Posterior cingulate gyrus (tissue), 11 donors: ENCODE measurements at regions not wholly inside any gene's neighbourhood (a gene's known extent, or its start where the extent isn't known, plus 50 kb on each side); places are given as distances from the start of the nearest gene placed in this dataset.
"Not testable (repeated sequence)": the region's sequence is repeated elsewhere in the genome, so short reads cannot be mapped to it uniquely, and the experiment has no call there.

Experiments used
- DNase-seq, 10 donors: peaks; one replicate each; pipeline versions ENCODE4 v3.0.0 to v3.0.0-alpha.2; 2020 to 2021; ENCODE audit warnings: mixed read lengths in 3 of 10
- intact Hi-C: fragments of 100-400 bp; cut with DNase I; formaldehyde crosslinking; loops from one replicate; pipeline ENCODE4 v1.15.1; 2023

GRCh38 chr1:55822891-55823290 lies 607.7 kb upstream of the USP24 start:
- DNase-seq, result no peak
- intact Hi-C loops, result no loop called here

GRCh38 chr1:55821234-55821633 lies 606.1 kb upstream of the USP24 start:
- intact Hi-C loops, result no loop called here
- no peak for DNase-seq

- no peak for DNase-seq
- intact Hi-C loops, result no loop called here
These were observed 605.3 kb upstream of the USP24 start for GRCh38 chr1:55820501-55820900.

GRCh38 chr1:55819011-55819410 lies 603.8 kb upstream of the USP24 start:
- no peak for DNase-seq
- intact Hi-C loops, result no loop called here

GRCh38 chr1:55816456-55817426 lies 601.6 kb upstream of the USP24 start:
- no peak for DNase-seq
- intact Hi-C loops, result no loop called here

- intact Hi-C loops, result no loop called here
- no peak for DNase-seq
These were observed 600.7 kb upstream of the USP24 start for GRCh38 chr1:55815745-55816455.

GRCh38 chr1:55814967-55815366 lies 599.8 kb upstream of the USP24 start:
- intact Hi-C loops, result no loop called here
- no peak for DNase-seq

GRCh38 chr1:55813618-55814017 lies 598.5 kb upstream of the USP24 start:
- intact Hi-C loops, result no loop called here
- DNase-seq, result no peak

GRCh38 chr1:55812281-55812680 lies 597.1 kb upstream of the USP24 start:
- intact Hi-C loops, result no loop called here
- DNase-seq, result no peak

- DNase-seq, result no peak
- intact Hi-C loops, result no loop called here
These were observed 593.1 kb upstream of the USP24 start for GRCh38 chr1:55808263-55808662.

GRCh38 chr1:55803429-55803828 lies 588.3 kb upstream of the USP24 start:
- DNase-seq, result no peak
- intact Hi-C loops, result no loop called here

GRCh38 chr1:55801481-55801880 lies 586.3 kb upstream of the USP24 start:
- intact Hi-C loops, result no loop called here
- DNase-seq, result no peak

- intact Hi-C loops, result no loop called here
- no peak for DNase-seq
These were observed 585.3 kb upstream of the USP24 start for GRCh38 chr1:55800503-55800902.

GRCh38 chr1:55793856-55794255 lies 578.7 kb upstream of the USP24 start:
- intact Hi-C loops, result no loop called here

GRCh38 chr1:55792870-55793269 lies 577.7 kb upstream of the USP24 start:
- DNase-seq, result no peak
- intact Hi-C loops, result no loop called here

More at GRCh38 chr1:55793856-55794255, 578.7 kb upstream of the USP24 start:
- peak in 1 of 10 donors; percentile 54 for DNase-seq

- intact Hi-C loops, result no loop called here
- DNase-seq, result no peak
These were observed 574.3 kb upstream of the USP24 start for GRCh38 chr1:55789466-55789865.

GRCh38 chr1:55786396-55786795 lies 571.2 kb upstream of the USP24 start:
- intact Hi-C loops, result no loop called here
- DNase-seq, result no peak

GRCh38 chr1:55784941-55785450 lies 569.8 kb upstream of the USP24 start:
- DNase-seq, result not testable (repeated sequence)

GRCh38 chr1:55781944-55782482 lies 566.8 kb upstream of the USP24 start:
- no peak for DNase-seq
- intact Hi-C loops, result no loop called here

More at GRCh38 chr1:55784941-55785450, 569.8 kb upstream of the USP24 start:
- intact Hi-C loops, result not testable (repeated sequence)

GRCh38 chr1:55781003-55781402 lies 565.8 kb upstream of the USP24 start:
- DNase-seq, result no peak
- intact Hi-C loops, result no loop called here

GRCh38 chr1:55777545-55777944 lies 562.4 kb upstream of the USP24 start:
- intact Hi-C loops, result no loop called here
- DNase-seq, result no peak
